ENCODE measurements at regions not wholly inside any gene's neighbourhood (a gene's known extent, or its start where the extent isn't known, plus 50 kb on each side); places are given as distances from the start of the nearest gene placed in this dataset.
A peak's percentile ranks its signal among the peaks of the same experiment; 100 is the strongest.

DNA sequence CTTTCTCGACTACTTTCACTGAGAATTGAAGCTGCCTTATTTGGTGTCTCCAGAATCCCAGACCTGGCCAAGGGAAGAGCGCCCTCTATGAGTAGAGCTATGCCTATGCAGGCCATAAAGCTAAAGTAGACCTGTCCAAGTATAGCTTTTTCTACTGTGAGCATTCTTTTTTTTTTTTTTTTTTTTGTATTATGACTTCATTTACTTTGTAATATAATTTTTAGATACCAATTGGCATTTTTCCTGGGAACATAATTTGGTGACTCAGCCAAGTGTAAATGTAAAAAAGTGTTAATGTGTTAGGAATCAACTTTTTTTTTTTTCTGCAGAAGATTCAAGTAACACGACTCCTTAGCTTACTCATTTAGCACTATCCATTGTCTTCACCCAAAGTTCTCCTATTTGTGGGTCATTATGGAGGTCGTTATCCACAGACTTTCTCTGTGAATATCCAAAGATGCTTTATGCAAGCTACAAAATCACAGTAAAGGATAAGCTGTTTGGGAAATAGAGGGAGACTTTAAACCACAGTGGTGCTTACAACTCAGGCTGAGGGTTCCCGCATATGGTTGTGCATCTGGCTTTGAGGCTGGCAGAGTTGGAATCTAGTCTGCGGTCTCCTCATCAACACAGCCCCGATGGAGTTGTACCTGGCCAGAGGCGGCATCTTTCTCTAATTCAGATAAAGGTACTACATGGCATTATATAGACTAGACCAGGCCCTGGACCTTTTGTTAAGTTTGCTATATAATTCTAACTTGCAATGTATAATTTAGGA is 1040.2 kb upstream of the SORCS1 start:
- TF ChIP-seq, protein P1, sequence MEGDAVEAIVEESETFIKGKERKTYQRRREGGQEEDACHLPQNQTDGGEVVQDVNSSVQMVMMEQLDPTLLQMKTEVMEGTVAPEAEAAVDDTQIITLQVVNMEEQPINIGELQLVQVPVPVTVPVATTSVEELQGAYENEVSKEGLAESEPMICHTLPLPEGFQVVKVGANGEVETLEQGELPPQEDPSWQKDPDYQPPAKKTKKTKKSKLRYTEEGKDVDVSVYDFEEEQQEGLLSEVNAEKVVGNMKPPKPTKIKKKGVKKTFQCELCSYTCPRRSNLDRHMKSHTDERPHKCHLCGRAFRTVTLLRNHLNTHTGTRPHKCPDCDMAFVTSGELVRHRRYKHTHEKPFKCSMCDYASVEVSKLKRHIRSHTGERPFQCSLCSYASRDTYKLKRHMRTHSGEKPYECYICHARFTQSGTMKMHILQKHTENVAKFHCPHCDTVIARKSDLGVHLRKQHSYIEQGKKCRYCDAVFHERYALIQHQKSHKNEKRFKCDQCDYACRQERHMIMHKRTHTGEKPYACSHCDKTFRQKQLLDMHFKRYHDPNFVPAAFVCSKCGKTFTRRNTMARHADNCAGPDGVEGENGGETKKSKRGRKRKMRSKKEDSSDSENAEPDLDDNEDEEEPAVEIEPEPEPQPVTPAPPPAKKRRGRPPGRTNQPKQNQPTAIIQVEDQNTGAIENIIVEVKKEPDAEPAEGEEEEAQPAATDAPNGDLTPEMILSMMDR (IDR thresholded peaks at IDR 0.05; ENCODE audit: extremely low read depth, insufficient read depth, missing control alignments), result peak; percentile 82
- in situ Hi-C loops (cut with MboI; ENCODE audit: low pct_unique_long_range_greater_than_20kb, low sequenced_read_pairs, unreplicated experiment), result no loop called here
- DNase-seq (ENCODE audit: low spot score), result peak; percentile 24

DNA sequence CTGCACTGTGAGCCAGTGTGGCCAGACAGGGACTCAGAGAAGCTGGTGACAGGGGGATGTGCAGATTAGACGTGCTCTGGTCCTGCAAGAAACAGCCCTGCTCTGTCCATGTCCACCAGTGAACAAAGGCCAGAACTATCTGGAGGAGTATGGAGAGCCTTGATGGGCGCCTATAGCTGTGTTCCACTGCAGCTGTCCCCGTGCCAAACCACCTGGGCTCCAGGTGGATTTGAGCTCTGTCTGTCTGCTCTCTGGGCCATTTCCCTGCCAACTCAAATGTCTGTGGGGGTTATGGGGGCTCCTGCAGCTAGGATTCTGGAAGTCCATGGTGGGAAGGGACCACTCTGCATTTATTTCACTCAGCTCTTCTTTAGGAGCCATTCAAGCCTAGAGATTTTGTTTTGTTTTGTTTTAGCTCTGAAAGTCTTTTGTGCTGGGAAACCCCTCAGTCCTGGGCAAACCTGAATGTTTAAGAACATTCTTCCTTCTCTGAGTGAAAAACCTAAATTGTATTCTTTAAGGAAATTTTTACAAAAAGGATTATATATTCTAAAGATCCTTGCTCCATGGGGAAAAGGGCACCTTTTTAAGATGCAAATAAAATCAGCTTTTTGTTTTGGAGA is 1039.5 kb upstream of the SORCS1 start:
- DNase-seq (ENCODE audit: low spot score), result no peak
- in situ Hi-C loops (cut with MboI; ENCODE audit: low pct_unique_long_range_greater_than_20kb, low sequenced_read_pairs, unreplicated experiment), result no loop called here
- TF ChIP-seq, protein P1 (IDR thresholded peaks at IDR 0.05; ENCODE audit: extremely low read depth, insufficient read depth, missing control alignments), result no peak

DNA sequence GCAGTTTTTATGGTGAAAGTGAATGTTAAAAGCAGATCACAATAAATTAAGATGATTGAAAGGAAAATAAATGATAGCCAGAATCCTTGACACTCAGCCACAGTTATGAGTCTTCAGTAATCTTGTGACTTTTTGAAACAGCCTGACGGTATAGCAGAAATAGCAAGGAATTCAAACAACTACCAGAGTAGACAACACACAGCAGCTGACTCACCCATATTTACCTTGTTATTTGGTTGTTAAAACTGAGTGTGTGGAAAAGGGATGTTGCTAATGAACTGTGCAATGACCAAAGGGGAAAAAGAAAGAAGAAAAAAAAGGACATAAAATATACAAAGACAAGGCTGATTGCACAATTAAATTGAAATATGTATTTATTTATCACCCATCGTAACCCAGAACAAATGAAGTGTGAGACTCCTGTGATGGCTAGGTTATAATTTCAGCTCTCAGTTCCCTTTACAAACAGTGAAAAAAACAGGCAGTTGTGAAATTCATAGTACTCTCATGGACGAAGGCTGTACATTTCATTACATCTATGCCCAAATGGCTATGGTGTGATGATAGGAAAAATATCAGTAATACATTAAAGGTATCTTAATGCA is 1023.0 kb upstream of the SORCS1 start:
- TF ChIP-seq, protein P1 (IDR thresholded peaks at IDR 0.05; ENCODE audit: extremely low read depth, insufficient read depth, missing control alignments), result no peak
- DNase-seq (ENCODE audit: low spot score), result no peak
- in situ Hi-C loops (cut with MboI; ENCODE audit: low pct_unique_long_range_greater_than_20kb, low sequenced_read_pairs, unreplicated experiment), result no loop called here

DNA sequence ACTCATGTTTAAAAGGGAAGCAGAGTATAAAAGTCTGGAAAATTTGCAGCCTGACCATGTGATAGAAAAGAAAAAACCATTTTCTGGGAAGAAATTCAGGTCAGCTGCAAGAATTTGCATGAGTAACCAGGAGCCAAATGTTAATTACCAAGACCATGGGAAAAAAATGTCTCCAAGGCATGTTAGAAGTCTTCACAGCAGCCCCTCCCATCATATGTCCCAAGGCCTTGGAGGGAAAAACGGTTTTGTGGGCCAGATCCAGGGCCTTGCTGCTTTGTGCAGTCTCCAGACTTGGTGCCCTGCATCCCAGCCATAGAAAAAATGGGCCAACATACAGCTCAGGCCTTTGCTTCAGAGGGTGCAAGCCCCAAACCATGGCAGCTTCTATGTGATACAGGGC is 1019.6 kb upstream of the SORCS1 start:
- in situ Hi-C loops (cut with MboI; ENCODE audit: low pct_unique_long_range_greater_than_20kb, low sequenced_read_pairs, unreplicated experiment), result no loop called here
- TF ChIP-seq, protein P1 (IDR thresholded peaks at IDR 0.05; ENCODE audit: extremely low read depth, insufficient read depth, missing control alignments), result no peak
- DNase-seq (ENCODE audit: low spot score), result no peak

GRCh38 chr10:108180878-108181277 is 1016.4 kb upstream of the SORCS1 start:
- DNase-seq (ENCODE audit: low spot score), result no peak
- TF ChIP-seq, protein P1 (IDR thresholded peaks at IDR 0.05; ENCODE audit: extremely low read depth, insufficient read depth, missing control alignments), result no peak
- in situ Hi-C loops (cut with MboI; ENCODE audit: low pct_unique_long_range_greater_than_20kb, low sequenced_read_pairs, unreplicated experiment), result no loop called here

- TF ChIP-seq, protein P1 (IDR thresholded peaks at IDR 0.05; ENCODE audit: extremely low read depth, insufficient read depth, missing control alignments), result no peak
- in situ Hi-C loops (cut with MboI; ENCODE audit: low pct_unique_long_range_greater_than_20kb, low sequenced_read_pairs, unreplicated experiment), result no loop called here
These were observed 1005.3 kb upstream of the SORCS1 start for GRCh38 chr10:108169846-108170245.

More at GRCh38 chr10:108169846-108170245, 1005.3 kb upstream of the SORCS1 start:
- DNase-seq (ENCODE audit: low spot score), result no peak
